OCI-LY3 (cell line): ENCODE measurements at regions not wholly inside any gene's neighbourhood (a gene's known extent, or its start where the extent isn't known, plus 50 kb on each side); places are given as distances from the start of the nearest gene placed in this dataset.

ENCODE experiments used
- CTCF ChIP-seq: fragments of 200-600, 300-600 bp; sonication (generic); IDR thresholded peaks from 2 replicates; pipeline ENCODE4 v1.5.1; 2014; ENCODE audit warnings: antibody characterized with exemption, low read length, low read depth
- EZH2phosphoT487 ChIP-seq: fragments of 200-600 bp; shearing (Covaris generic); IDR thresholded peaks from 2 replicates; pipeline ENCODE4 v1.6.1; 2018; ENCODE audit warnings: antibody characterized with exemption, mixed run types, low read depth

GRCh38 chr12:107318806-107319532 lies 225.6 kb upstream of the CRY1 start:
- TF ChIP-seq EZH2phosphoT487: no peak
- no peak for TF ChIP-seq CTCF
